H1 (cell line): ENCODE measurements at regions not wholly inside any gene's neighbourhood (a gene's known extent, or its start where the extent isn't known, plus 50 kb on each side); places are given as distances from the start of the nearest gene placed in this dataset.

ENCODE experiments used
- CTCF ChIA-PET: fragments of 300-600 bp; sonication (Branson Sonifier 250); formaldehyde crosslinking; loops from one replicate; lab custom pipeline; 2021; ENCODE audit not compliant: partially characterized antibody; lab: Charles Lee
- POLR2A ChIA-PET: fragments of 300-600 bp; sonication (Branson Sonifier 250); formaldehyde crosslinking; loops from one replicate; lab custom pipeline; 2021; ENCODE audit warnings: inconsistent platforms; ENCODE audit not compliant: partially characterized antibody; lab: Charles Lee
- DNase-seq, 2 experiments: peaks; one replicate each; pipeline versions ENCODE4 v3.0.0 to v3.0.0-alpha.2; 2010 to 2022; ENCODE audit warnings: low spot score in 2 of 2, low read depth in 1 of 2, mixed read lengths in 1 of 2
- FAIRE-seq: peaks from 2 replicates; lab custom pipeline; 2011; peaks lifted over from hg19 to GRCh38; lab: Jason Lieb, UNC
- H2AFZ ChIP-seq: 2 replicates; pipeline ENCODE4 v1.8.1; 2012; ENCODE audit warnings: low read length, inconsistent platforms
- H2AK5ac ChIP-seq: 2 replicates; pipeline ENCODE4 v1.6.1; 2013; ENCODE audit warnings: low read depth, low read length
- H2BK120ac ChIP-seq: replicated peaks from 2 replicates; pipeline ENCODE3; 2013; ENCODE audit warnings: low read depth, low read length, inconsistent platforms
- H2BK12ac ChIP-seq: 2 replicates; pipeline ENCODE4 v1.6.1; 2013; ENCODE audit warnings: low read depth, low read length
- H2BK15ac ChIP-seq: 2 replicates; pipeline ENCODE4 v1.6.1; 2013; ENCODE audit warnings: low read length
- H2BK20ac ChIP-seq: 2 replicates; pipeline ENCODE4 v1.6.1; 2013; ENCODE audit warnings: low read length
- H2BK5ac ChIP-seq: 2 replicates; pipeline ENCODE4 v1.6.1; 2013; ENCODE audit warnings: low read depth, low read length
- H3K14ac ChIP-seq: 2 replicates; pipeline ENCODE4 v1.6.1; 2013; ENCODE audit warnings: inconsistent platforms; ENCODE audit not compliant: insufficient read length
- H3K18ac ChIP-seq: 2 replicates; pipeline ENCODE4 v1.6.1; 2013; ENCODE audit warnings: low read length; ENCODE audit errors: extremely low read depth
- H3K23ac ChIP-seq: 2 replicates; pipeline ENCODE4 v1.6.1; 2013; ENCODE audit warnings: inconsistent platforms; ENCODE audit not compliant: insufficient read length
- H3K23me2 ChIP-seq: 2 replicates; pipeline ENCODE4 v1.6.1; 2013; ENCODE audit warnings: low read depth, low read length
- H3K27ac ChIP-seq: 2 replicates; pipeline ENCODE4 v1.6.1; 2011; ENCODE audit warnings: low read depth, low read length, inconsistent platforms
- H3K27me3 ChIP-seq, 4 experiments: replicated peaks in 1 of 4; 1 replicate in 1 of 4; 2 replicates in 3 of 4; pipeline versions ENCODE4 v1.6.1 to v1.8.1; 2011 to 2013; ENCODE audit warnings: low read length in 3 of 4, mild to moderate bottlenecking in 3 of 4, inconsistent platforms in 2 of 4, mixed read lengths in 2 of 4, moderate library complexity in 1 of 4; ENCODE audit not compliant: control insufficient read depth in 3 of 4, insufficient read depth in 3 of 4; ENCODE audit errors: extremely low read depth in 1 of 4
- H3K36me3 ChIP-seq, 4 experiments: 2 replicates each; pipeline versions ENCODE4 v1.6.1 to v1.8.1; 2011 to 2013; ENCODE audit warnings: mild to moderate bottlenecking in 4 of 4, low read length in 3 of 4, moderate library complexity in 2 of 4, control low read depth in 1 of 4, inconsistent platforms in 1 of 4; ENCODE audit not compliant: insufficient read depth in 4 of 4, control insufficient read depth in 2 of 4
- H3K4ac ChIP-seq: replicated peaks from 2 replicates; pipeline ENCODE3; 2013; ENCODE audit warnings: low read length, low read depth, mixed read lengths, inconsistent platforms; ENCODE audit not compliant: insufficient read length
- H3K4me1 ChIP-seq, 4 experiments: replicated peaks in 1 of 4; 1 replicate in 1 of 4; 2 replicates in 3 of 4; pipeline versions ENCODE4 v1.6.1 to v1.8.1; 2011 to 2013; ENCODE audit warnings: low read length in 3 of 4, inconsistent platforms in 2 of 4, mixed read lengths in 1 of 4; ENCODE audit not compliant: insufficient read depth in 4 of 4, control insufficient read depth in 3 of 4
- H3K4me2 ChIP-seq, 2 experiments: 2 replicates each; pipeline versions ENCODE4 v1.6.1 to v1.8.1; 2011 to 2013; ENCODE audit warnings: low read depth in 2 of 2, low read length in 2 of 2, control low read depth in 1 of 2, inconsistent platforms in 1 of 2, mild to moderate bottlenecking in 1 of 2; ENCODE audit not compliant: insufficient read depth in 1 of 2
- H3K4me3 ChIP-seq, 4 experiments: fragments of 200-600, 300-600 bp in 1 of 4; sonication (generic), shearing (Covaris generic), sonication (Bioruptor Twin) in 1 of 4; 2 replicates each; pipeline versions ENCODE4 v1.5.1 to v1.8.1; 2011 to 2016; ENCODE audit warnings: low read length in 4 of 4, low read depth in 3 of 4, control low read depth in 2 of 4, inconsistent platforms in 2 of 4, mild to moderate bottlenecking in 2 of 4, mixed read lengths in 1 of 4, moderate library complexity in 1 of 4; ENCODE audit not compliant: insufficient read depth in 2 of 4; ENCODE audit errors: extremely low read depth in 1 of 4
- H3K56ac ChIP-seq: replicated peaks from 2 replicates; pipeline ENCODE3; 2013; ENCODE audit warnings: low read depth, mild to moderate bottlenecking, mixed read lengths, low read length, inconsistent platforms; ENCODE audit not compliant: insufficient read length
- H3K79me1 ChIP-seq: 2 replicates; pipeline ENCODE4 v1.6.1; 2013; ENCODE audit warnings: low read depth, low read length, control low read depth
- H3K79me2 ChIP-seq, 2 experiments: 2 replicates each; pipeline versions ENCODE4 v1.6.1 to v1.8.1; 2012 to 2013; ENCODE audit warnings: low read length in 2 of 2, mild to moderate bottlenecking in 2 of 2, inconsistent platforms in 1 of 2; ENCODE audit not compliant: insufficient read depth in 2 of 2, control insufficient read depth in 1 of 2
- H3K9ac ChIP-seq, 4 experiments: replicated peaks in 1 of 4; 1 replicate in 1 of 4; 2 replicates in 3 of 4; pipeline versions ENCODE4 v1.6.1 to v1.8.1; 2011 to 2013; ENCODE audit warnings: low read depth in 3 of 4, low read length in 3 of 4, control low read depth in 2 of 4, mild to moderate bottlenecking in 2 of 4, moderate library complexity in 2 of 4, inconsistent platforms in 1 of 4; ENCODE audit errors: extremely low read depth in 1 of 4
- H3K9me3 ChIP-seq, 2 experiments: 2 replicates each; pipeline versions ENCODE4 v1.6.1 to v1.8.1; 2012 to 2013; ENCODE audit warnings: mild to moderate bottlenecking in 2 of 2, moderate library complexity in 2 of 2, control low read depth in 1 of 2, inconsistent platforms in 1 of 2, low read depth in 1 of 2, low read length in 1 of 2, mixed read lengths in 1 of 2; ENCODE audit not compliant: insufficient read depth in 2 of 2
- H4K20me1 ChIP-seq, 2 experiments: replicated peaks in 1 of 2; 2 replicates each; pipeline versions ENCODE3 to v1.8.1; 2011 to 2013; ENCODE audit warnings: inconsistent platforms in 2 of 2, low read length in 2 of 2, mild to moderate bottlenecking in 1 of 2; ENCODE audit not compliant: insufficient read depth in 2 of 2, control insufficient read depth in 1 of 2
- H4K5ac ChIP-seq: 2 replicates; pipeline ENCODE4 v1.6.1; 2013; ENCODE audit warnings: low read length, low read depth, mixed read lengths, inconsistent platforms; ENCODE audit not compliant: insufficient read length
- H4K8ac ChIP-seq: 2 replicates; pipeline ENCODE4 v1.8.0; 2013; ENCODE audit warnings: mild to moderate bottlenecking, moderate library complexity, low read length, inconsistent platforms; ENCODE audit not compliant: insufficient read depth; ENCODE audit errors: extremely low read depth
- H4K91ac ChIP-seq: replicated peaks from 2 replicates; pipeline ENCODE3; 2013; ENCODE audit warnings: low read length, mixed read lengths, inconsistent platforms; ENCODE audit not compliant: insufficient read length
- CHD1 ChIP-seq: IDR thresholded peaks from 2 replicates; pipeline ENCODE4 v1.6.1; 2012; ENCODE audit warnings: low read depth, low read length, improper control_type of control experiment
- CTCF ChIP-seq, 3 experiments: IDR thresholded peaks; 1 replicate in 2 of 3; 2 replicates in 1 of 3; pipeline versions ENCODE4 v1.5.1 to v1.6.1; 2011; ENCODE audit warnings: low read length in 3 of 3, mild to moderate bottlenecking in 3 of 3, inconsistent platforms in 2 of 3, low read depth in 1 of 3, moderate library complexity in 1 of 3; ENCODE audit not compliant: insufficient read depth in 1 of 3; ENCODE audit errors: control extremely low read depth in 1 of 3
- EP300 ChIP-seq, 2 experiments: IDR thresholded peaks; 1 replicate in 1 of 2; 2 replicates in 1 of 2; pipeline ENCODE4 v1.6.1; 2011 to 2012; ENCODE audit warnings: low read depth in 2 of 2, low read length in 2 of 2, mild to moderate bottlenecking in 2 of 2, borderline replicate concordance in 1 of 2, inconsistent platforms in 1 of 2, moderate library complexity in 1 of 2
- HDAC2 ChIP-seq, 2 experiments: fragments of 300-600 bp in 1 of 2; sonication (generic) in 1 of 2; IDR thresholded peaks; 2 replicates each; pipeline ENCODE4 v1.6.1; 2011 to 2012; ENCODE audit warnings: low read depth in 2 of 2, low read length in 2 of 2, mild to moderate bottlenecking in 2 of 2, moderate library complexity in 2 of 2, borderline replicate concordance in 1 of 2, inconsistent platforms in 1 of 2
- KDM1A ChIP-seq: fragments of 200-600, 300-600 bp; sonication (generic); IDR thresholded peaks from 2 replicates; pipeline ENCODE4 v1.7.1; 2016; ENCODE audit warnings: mild to moderate bottlenecking, low read length, borderline replicate concordance
- RXRA ChIP-seq: IDR thresholded peaks from 2 replicates; pipeline ENCODE4 v1.6.1; 2011; ENCODE audit warnings: low read depth, mild to moderate bottlenecking, low read length, moderate library complexity; ENCODE audit not compliant: insufficient read depth
- SP1 ChIP-seq: IDR thresholded peaks from 2 replicates; pipeline ENCODE4 v1.6.1; 2011; ENCODE audit warnings: low read depth, low read length
- ZNF274 ChIP-seq: IDR thresholded peaks from 2 replicates; pipeline ENCODE4 v1.7.0; 2012; ENCODE audit warnings: low read length, borderline replicate concordance; ENCODE audit errors: extremely low read depth
- WGBS, 2 experiments: shearing (Covaris generic) in 1 of 2; methylation state at CpG; one replicate each; pipeline versions ENCODE4 v1.1.6 to v1.1.7; 2013 to 2015; ENCODE audit warnings: low lambda C conversion rate in 2 of 2, mixed read lengths in 2 of 2, inconsistent platforms in 1 of 2, low coverage in 1 of 2, missing lambda C conversion rate in 1 of 2; ENCODE audit not compliant: insufficient replicate concordance in 2 of 2, insufficient coverage in 1 of 2, insufficient read length in 1 of 2; ENCODE audit errors: extremely low coverage in 1 of 2, missing lambda C conversion rate in 1 of 2; 5-methylcytosine and 5-hydroxymethylcytosine counted together

GRCh38 chr12:75891072-75891471, 140.5 kb downstream of the PHLDA1 start:
- FAIRE-seq, result no peak
- H3K18ac ChIP-seq, result no peak overlapping the region
- H4K5ac ChIP-seq, result no peak overlapping the region
- no peak overlapping the region for H3K4ac ChIP-seq
- H3K79me1 ChIP-seq, result no peaks in the 10 kb centered on the region
- no peak overlapping the region for H4K91ac ChIP-seq
- H3K27me3 ChIP-seq, result no peaks in the 10 kb centered on the region
- H3K56ac ChIP-seq, result no peak overlapping the region
- no peaks in the 10 kb centered on the region for H3K36me3 ChIP-seq
- no peak overlapping the region for H3K9ac ChIP-seq
- no peak overlapping the region for H3K14ac ChIP-seq
- H3K23ac ChIP-seq, result no peak overlapping the region
- no peaks in the 10 kb centered on the region for H4K20me1 ChIP-seq
- peaks cover 0 to 6% (median 1%) of the 10 kb centered on the region in 4 experiments; a peak in 5 of 7 replicates for H3K4me1 ChIP-seq
- 81% methylated on average over 3 of the region's 3 CpGs; no CpG with 5 or more reads in 1 of the 2 experiments for WGBS, 2 experiments
- H3K9me3 ChIP-seq, result no peaks in the 10 kb centered on the region
- H3K4me2 ChIP-seq, result no peak overlapping the region
- POLR2A ChIA-PET, result no interaction called here
- H3K79me2 ChIP-seq, result no peaks in the 10 kb centered on the region
- no peak overlapping the region for H2BK120ac ChIP-seq
- no peak for DNase-seq
- no peak overlapping the region for H2BK15ac ChIP-seq
- no peak overlapping the region for H2BK20ac ChIP-seq
- H3K23me2 ChIP-seq, result no peaks in the 10 kb centered on the region
- H2AK5ac ChIP-seq, result no peak overlapping the region
- no peak overlapping the region for H2AFZ ChIP-seq
- no peak overlapping the region for H3K4me3 ChIP-seq
- CTCF ChIA-PET, result interaction anchor here (1.3 to 1.5 kb wide), 2 partner anchors 37 to 267 kb away, joined by 3 read pairs; no protein-coding TSS in a partner anchor
- no peak overlapping the region for H4K8ac ChIP-seq
- no peak overlapping the region for H3K27ac ChIP-seq
- no peak overlapping the region for H2BK5ac ChIP-seq
- H2BK12ac ChIP-seq, result no peak overlapping the region
- TF ChIP-seq EP300 (IDR thresholded peaks at IDR 0.05; ENCODE audit: borderline replicate concordance in 1 of 2, low read depth in 2 of 2, low read length in 2 of 2), result no peak
- no peak for TF ChIP-seq CHD1
- TF ChIP-seq KDM1A, result no peak
- no peak for TF ChIP-seq CTCF (IDR thresholded peaks at IDR 0.05; ENCODE audit: control extremely low read depth in 1 of 3, insufficient read depth in 1 of 3, low read depth in 1 of 3, low read length in 3 of 3)
- TF ChIP-seq HDAC2 (IDR thresholded peaks at IDR 0.05; ENCODE audit: borderline replicate concordance in 1 of 2, low read depth in 2 of 2, low read length in 2 of 2), result no peak
- no peak for TF ChIP-seq ZNF274
- no peak for TF ChIP-seq RXRA
- TF ChIP-seq SP1, result no peak
